Heart left ventricle (tissue), 16 donors: ENCODE measurements at regions not wholly inside any gene's neighbourhood (a gene's known extent, or its start where the extent isn't known, plus 50 kb on each side); places are given as distances from the start of the nearest gene placed in this dataset.

ENCODE experiments used
- ATAC-seq, 4 donors: fragments of 200-7000 bp; cut with Tn5 transposase; one replicate each; pipeline ENCODE4 v1.9.1; 2020 to 2022; ENCODE audit warnings: moderate library complexity in 4 of 4, mild to moderate bottlenecking in 3 of 4, moderate number of reproducible peaks in 1 of 4
- DNase-seq, 5 donors: peaks; one replicate each; pipeline ENCODE4 v3.0.0-alpha.2; 2020
- H3K27ac ChIP-seq, 12 donors: fragments of 200-600 bp; sonication (generic) in 4 of 12; one replicate each; pipeline versions ENCODE4 v1.5.0 to v1.8.0; 2016 to 2022; ENCODE audit warnings: mild to moderate bottlenecking in 2 of 12
- H3K27me3 ChIP-seq, 9 donors: fragments of 200-600 bp; sonication (generic) in 2 of 9; one replicate each; pipeline versions ENCODE4 v1.5.1 to v1.8.0; 2016 to 2022; ENCODE audit warnings: mild to moderate bottlenecking in 3 of 9
- H3K36me3 ChIP-seq, 9 donors: fragments of 200-600 bp; sonication (generic) in 2 of 9; one replicate each; pipeline versions ENCODE4 v1.5.0 to v1.8.0; 2018 to 2022; ENCODE audit warnings: mild to moderate bottlenecking in 2 of 9
- H3K4me1 ChIP-seq, 12 donors: fragments of 200-600 bp; sonication (generic) in 4 of 12; one replicate each; pipeline versions ENCODE4 v1.5.0 to v1.8.0; 2016 to 2022; ENCODE audit warnings: mild to moderate bottlenecking in 3 of 12
- H3K4me3 ChIP-seq, 12 donors: fragments of 200-600 bp; sonication (generic) in 4 of 12; one replicate each; pipeline versions ENCODE4 v1.5.0 to v1.8.0; 2017 to 2022; ENCODE audit warnings: mild to moderate bottlenecking in 9 of 12, moderate library complexity in 4 of 12
- H3K9me3 ChIP-seq, 12 donors: fragments of 200-600 bp; sonication (generic) in 4 of 12; one replicate each; pipeline versions ENCODE4 v1.5.0 to v1.8.0; 2016 to 2022; ENCODE audit warnings: mild to moderate bottlenecking in 1 of 12
- POLR2A ChIP-seq, 2 donors: fragments of 450-650 bp; IDR thresholded peaks; one replicate each; pipeline ENCODE4 v1.6.1; 2017; ENCODE audit warnings: antibody characterized with exemption in 2 of 2, mild to moderate bottlenecking in 2 of 2, moderate library complexity in 2 of 2
- WGBS, 4 donors: extraction: QIAGEN DNeasy Blood & Tissue Kit in 2 of 4; methylation state at CpG; one replicate each; pipeline versions ENCODE4 v1.1.5 to v1.1.7; 2013 to 2018; 5-methylcytosine and 5-hydroxymethylcytosine counted together
- intact Hi-C, 10 donors: fragments of 100-400 bp; cut with DNase I; formaldehyde crosslinking; loops; one replicate each; pipeline versions ENCODE4 v1.11.1 to v1.14.2; 2022
- TF ChIP-seq, protein P1 (sequence below), 12 donors: fragments of 200-600 bp; sonication (generic) in 4 of 12; IDR thresholded peaks; one replicate each; pipeline versions ENCODE4 v1.5.0 to v1.8.0; 2018 to 2022; ENCODE audit warnings: antibody characterized with exemption in 12 of 12, mild to moderate bottlenecking in 5 of 12
- donor health status: ischemic (EF 13 %, LVEDD 7.1; RV severe dilation, severe dysfunction).
- donor health status: healthy with polysubstance abuse.
- donor health status: DM: no; HTN: yes; CAD: no.
- donor health status: DM: no; HTN: no; CAD: no.
- donor health status: ischemic (EF 25% LVEDD 6.9; RV normal size, moderate dysfunction).
- donor health status: ischemic (EF 25% LVEDD 5.7; RV mildly dilated, moderate dysfunction).
- donor health status: healthy.
- donor health status: DM: yes; HTN: yes; CAD: no.
- donor health status: ischemic (EF 35%, LVEDD 5.7; RV mildly dilated, moderate dysfunction).
- donor health status: nonischemic (EF 11% LVEDD 7.7; RV severe dilation, severe dysfunction).
- donor health status: DM: yes; HTN: yes; CAD: no.
- donor health status: PGD.
- donor health status: ischemic (EF 29% LVEDD 5.4; RV normal size, mild dysfunction).
- donor health status: nonischemic (EF 23%, LVEDD 6.1; RV moderate dilation, normal function).

DNA sequence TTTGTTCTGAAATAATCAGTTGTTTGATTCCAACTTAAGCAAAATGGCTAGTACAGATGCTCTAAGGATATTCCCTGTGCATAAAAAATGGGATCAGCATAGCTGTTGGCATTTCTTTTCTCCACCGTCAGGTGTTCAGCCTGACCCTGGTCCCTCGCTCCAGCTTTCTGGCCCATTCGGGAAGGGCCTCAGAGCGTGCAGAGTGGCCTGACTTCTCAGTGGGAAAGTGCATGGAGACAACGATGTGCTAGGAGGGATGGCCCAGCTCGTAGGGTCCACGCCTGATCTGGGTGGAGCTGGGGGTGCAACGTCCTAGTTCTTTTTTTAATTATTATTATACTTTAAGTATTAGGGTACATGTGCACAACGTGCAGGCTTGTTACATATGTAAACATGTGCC is 319.1 kb upstream of the IRX4 start:
- Histone ChIP-seq H3K9me3 (no peaks in the 10 kb centered on the region), H3K4me1 (no peaks in the 10 kb centered on the region), H3K27me3 (peaks cover 0 to 9% (median 3%) of the 10 kb centered on the region in 9 donors), H3K36me3 (no peaks in the 10 kb centered on the region), H3K27ac (no peak overlapping the region), H3K4me3 (no peak overlapping the region)
- ATAC-seq (no peak), DNase-seq (no peak)
- TF ChIP-seq, protein P1, sequence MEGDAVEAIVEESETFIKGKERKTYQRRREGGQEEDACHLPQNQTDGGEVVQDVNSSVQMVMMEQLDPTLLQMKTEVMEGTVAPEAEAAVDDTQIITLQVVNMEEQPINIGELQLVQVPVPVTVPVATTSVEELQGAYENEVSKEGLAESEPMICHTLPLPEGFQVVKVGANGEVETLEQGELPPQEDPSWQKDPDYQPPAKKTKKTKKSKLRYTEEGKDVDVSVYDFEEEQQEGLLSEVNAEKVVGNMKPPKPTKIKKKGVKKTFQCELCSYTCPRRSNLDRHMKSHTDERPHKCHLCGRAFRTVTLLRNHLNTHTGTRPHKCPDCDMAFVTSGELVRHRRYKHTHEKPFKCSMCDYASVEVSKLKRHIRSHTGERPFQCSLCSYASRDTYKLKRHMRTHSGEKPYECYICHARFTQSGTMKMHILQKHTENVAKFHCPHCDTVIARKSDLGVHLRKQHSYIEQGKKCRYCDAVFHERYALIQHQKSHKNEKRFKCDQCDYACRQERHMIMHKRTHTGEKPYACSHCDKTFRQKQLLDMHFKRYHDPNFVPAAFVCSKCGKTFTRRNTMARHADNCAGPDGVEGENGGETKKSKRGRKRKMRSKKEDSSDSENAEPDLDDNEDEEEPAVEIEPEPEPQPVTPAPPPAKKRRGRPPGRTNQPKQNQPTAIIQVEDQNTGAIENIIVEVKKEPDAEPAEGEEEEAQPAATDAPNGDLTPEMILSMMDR (IDR thresholded peaks at IDR 0.05), result no peak
- TF ChIP-seq POLR2A (IDR thresholded peaks at IDR 0.05), result no peak
- 83 to 91% (median 87%) methylated on average over 9 of the region's 9 CpGs for WGBS, 4 donors
- intact Hi-C loops, result no loop called here

DNA sequence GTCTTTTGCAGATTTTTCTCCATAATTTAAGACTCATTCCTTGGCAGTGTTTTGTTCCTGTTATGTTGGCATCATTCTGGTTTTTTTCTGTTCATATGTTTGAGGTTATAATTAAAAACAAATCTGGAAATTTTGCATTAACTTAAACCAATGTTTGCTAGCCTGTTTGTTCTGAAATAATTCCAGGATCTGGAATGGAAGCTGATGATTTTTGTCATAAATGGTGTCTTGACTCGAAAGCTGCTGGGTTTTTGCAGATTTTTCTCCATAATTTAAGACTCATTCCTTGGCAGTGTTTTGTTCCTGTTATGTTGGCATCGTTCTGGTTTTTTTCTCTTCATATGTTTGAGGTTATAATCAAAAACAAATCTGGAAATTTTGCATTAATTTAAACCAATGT is 318.7 kb upstream of the IRX4 start:
- no peak for TF ChIP-seq POLR2A (IDR thresholded peaks at IDR 0.05)
- TF ChIP-seq, protein P1 (IDR thresholded peaks at IDR 0.05), result no peak
- DNase-seq (no peak), ATAC-seq (no peak)
- Histone ChIP-seq H3K4me3 (no peak overlapping the region), H3K27me3 (peaks cover 0 to 9% (median 3%) of the 10 kb centered on the region in 9 donors), H3K9me3 (no peaks in the 10 kb centered on the region), H3K4me1 (no peaks in the 10 kb centered on the region), H3K36me3 (no peaks in the 10 kb centered on the region), H3K27ac (no peak overlapping the region)
- intact Hi-C loops, result no loop called here
- 56 to 78% (median 73%) methylated on average over 2 of the region's 2 CpGs for WGBS, 4 donors

DNA sequence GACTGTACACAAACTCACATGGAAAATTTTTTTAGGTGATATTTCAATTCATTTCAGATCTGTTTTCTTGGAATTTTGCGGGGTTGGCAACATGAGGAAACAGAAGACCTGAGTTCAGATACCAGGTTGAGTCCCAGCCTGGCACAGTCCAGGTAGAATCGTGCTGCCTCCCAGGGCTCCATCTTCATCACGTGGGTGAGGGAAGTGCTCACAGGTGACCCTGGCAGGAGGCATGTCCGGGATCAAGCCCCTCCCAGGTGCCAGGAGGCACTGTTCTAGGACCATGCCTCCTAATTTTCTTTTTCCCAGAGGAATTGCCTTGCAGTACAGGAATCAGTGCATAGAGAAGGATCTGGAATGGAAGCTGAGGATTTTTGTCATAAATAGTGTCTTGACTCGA is 318.3 kb upstream of the IRX4 start:
- intact Hi-C loops, result no loop called here
- 71 to 78% (median 72%) methylated on average over 5 of the region's 5 CpGs for WGBS, 4 donors
- DNase-seq, result no peak
- Histone ChIP-seq H3K27ac (no peak overlapping the region), H3K36me3 (no peaks in the 10 kb centered on the region), H3K27me3 (peaks cover 0 to 9% (median 3%) of the 10 kb centered on the region in 9 donors), H3K9me3 (peaks cover 0 to under 1% (median 0%) of the 10 kb centered on the region in 12 donors), H3K4me1 (no peaks in the 10 kb centered on the region), H3K4me3 (no peak overlapping the region)
- no peak for ATAC-seq
- TF ChIP-seq, protein P1 (IDR thresholded peaks at IDR 0.05), result no peak

DNA sequence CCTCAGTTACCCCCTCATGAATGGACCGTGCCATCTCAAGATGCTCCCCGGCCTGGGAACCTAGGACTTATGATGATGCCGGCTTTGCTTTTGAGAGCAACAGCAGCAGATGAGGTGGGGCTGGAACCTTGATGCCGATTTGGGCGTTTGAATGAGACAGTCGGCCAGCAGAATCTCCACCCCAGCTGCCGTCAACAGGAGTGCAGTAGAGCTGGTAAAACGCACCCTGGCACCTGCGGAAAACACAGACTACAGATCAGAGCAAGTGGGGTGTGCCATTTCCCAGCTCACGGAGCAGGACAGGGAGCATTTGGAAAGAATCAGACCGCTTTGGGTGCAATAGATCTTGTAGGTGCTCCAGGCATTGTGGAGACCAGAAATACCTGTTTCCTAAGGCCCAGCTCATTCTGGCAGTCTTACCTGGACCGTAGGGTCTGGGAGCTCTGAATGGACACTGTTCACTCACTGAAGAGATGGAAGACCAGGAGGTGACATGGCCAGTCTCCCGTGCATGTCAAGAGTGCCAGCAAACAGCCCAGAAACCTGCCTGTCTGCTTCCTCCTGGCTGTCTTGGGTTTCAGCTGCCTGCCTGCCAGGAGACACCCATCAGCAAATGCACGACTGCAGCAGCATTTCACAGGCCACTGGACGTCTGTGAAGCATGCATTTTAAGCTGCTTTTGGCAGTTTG is 317.7 kb upstream of the IRX4 start:
- WGBS, 4 donors, result 64 to 72% (median 70%) methylated on average over 13 to 15 of the region's 15 CpGs
- no peak for DNase-seq
- intact Hi-C loops, result no loop called here

More for the DNA sequence above, 317.7 kb upstream of the IRX4 start:
- Histone ChIP-seq H3K27ac (no peak overlapping the region), H3K27me3 (peaks cover 0 to 9% (median 3%) of the 10 kb centered on the region in 9 donors), H3K4me3 (no peak overlapping the region), H3K4me1 (no peaks in the 10 kb centered on the region), H3K36me3 (no peaks in the 10 kb centered on the region), H3K9me3 (peaks cover 0 to 6% (median 0%) of the 10 kb centered on the region in 12 donors)
- ATAC-seq, result no peak
- TF ChIP-seq, protein P1 (IDR thresholded peaks at IDR 0.05), result no peak
- no peak for TF ChIP-seq POLR2A (IDR thresholded peaks at IDR 0.05)
